Thyroid gland (tissue), 4 donors: ENCODE measurements at regions not wholly inside any gene's neighbourhood (a gene's known extent, or its start where the extent isn't known, plus 50 kb on each side); places are given as distances from the start of the nearest gene placed in this dataset.

ENCODE experiments used
- CTCF ChIP-seq, 6 experiments: fragments of 200-600 bp in 3 of 6; fragments of 450-650 bp in 3 of 6; sonication (generic) in 3 of 6; IDR thresholded peaks; one replicate each; pipeline ENCODE4 v1.5.1; 2016 to 2019; ENCODE audit warnings: antibody characterized with exemption in 6 of 6, mild to moderate bottlenecking in 2 of 6, inconsistent platforms in 1 of 6, moderate library complexity in 1 of 6
- POLR2A ChIP-seq, 2 donors: fragments of 450-650 bp; IDR thresholded peaks; one replicate each; pipeline ENCODE4 v1.6.1; 2017; ENCODE audit warnings: antibody characterized with exemption in 2 of 2, mild to moderate bottlenecking in 2 of 2, moderate library complexity in 1 of 2

GRCh38 chr4:147368948-147369347 is 111.9 kb upstream of the EDNRA start:
- TF ChIP-seq CTCF (IDR thresholded peaks at IDR 0.05): no peak
- TF ChIP-seq POLR2A (IDR thresholded peaks at IDR 0.05): no peak
